HEK293 (cell line): ENCODE measurements at regions not wholly inside any gene's neighbourhood (a gene's known extent, or its start where the extent isn't known, plus 50 kb on each side); places are given as distances from the start of the nearest gene placed in this dataset.

Experiments used
- CTCF ChIA-PET: fragments of 350-600 bp; formaldehyde crosslinking; extraction: SDS; loops from one replicate; lab custom pipeline; 2021; ENCODE audit warnings: antibody characterized with exemption; lab: Yijun Ruan, JAX
- POLR2A ChIA-PET: fragments of 300-600 bp; formaldehyde crosslinking; extraction: SDS; loops from one replicate; lab custom pipeline; 2020; ENCODE audit warnings: antibody characterized with exemption, inconsistent platforms; lab: Yijun Ruan, JAX
- H3K27ac ChIP-seq: fragments of 200-500 bp; sonication (Bioruptor generic); 2 replicates; pipeline ENCODE4 v1.5.1; 2014; ENCODE audit warnings: low read depth, low read length, control low read depth, inconsistent platforms; ENCODE audit errors: extremely low read depth
- H3K36me3 ChIP-seq, 2 experiments: fragments of 200-500 bp in 1 of 2; sonication (Bioruptor generic) in 1 of 2; 1 replicate in 1 of 2; 2 replicates in 1 of 2; pipeline ENCODE4 v1.5.1; 2014 to 2017; ENCODE audit warnings: inconsistent platforms in 2 of 2, low read length in 2 of 2; ENCODE audit not compliant: control insufficient read depth in 2 of 2, insufficient read depth in 1 of 2
- H3K4me1 ChIP-seq: fragments of 200-500 bp; sonication (Bioruptor generic); 2 replicates; pipeline ENCODE4 v1.5.1; 2014; ENCODE audit warnings: mild to moderate bottlenecking, low read length, inconsistent platforms; ENCODE audit not compliant: control insufficient read depth, insufficient read depth
- H3K4me3 ChIP-seq: 2 replicates; pipeline ENCODE4 v1.5.1; 2011; ENCODE audit warnings: low read depth, mild to moderate bottlenecking, control low read depth, low read length, moderate library complexity
- H3K9me3 ChIP-seq: fragments of 200-500 bp; sonication (Bioruptor generic); 2 replicates; pipeline ENCODE4 v1.5.1; 2014; ENCODE audit warnings: low read depth, low read length, inconsistent platforms; ENCODE audit not compliant: control insufficient read depth, insufficient read depth
- BCL11A ChIP-seq: fragments of 450-650 bp; formaldehyde crosslinking; IDR thresholded peaks from 2 replicates; pipeline ENCODE4 v1.5.1; 2016; ENCODE audit warnings: low read depth, missing biosample characterization, missing genetic modification characterization
- FEZF1 ChIP-seq: fragments of 450-650 bp; formaldehyde crosslinking; IDR thresholded peaks from 2 replicates; pipeline ENCODE4 v1.5.1; 2016; ENCODE audit warnings: missing biosample characterization, missing genetic modification characterization
- OVOL3 ChIP-seq: fragments of 450-650 bp; formaldehyde crosslinking; IDR thresholded peaks from 2 replicates; pipeline ENCODE4 v1.5.1; 2016; ENCODE audit warnings: missing biosample characterization, missing genetic modification characterization
- SETDB1 ChIP-seq: IDR thresholded peaks from one replicate; pipeline ENCODE4 v1.6.1; 2017; ENCODE audit warnings: mild to moderate bottlenecking, low read length, moderate library complexity, mixed read lengths; ENCODE audit not compliant: insufficient read length
- YY2 ChIP-seq: fragments of 450-650 bp; formaldehyde crosslinking; IDR thresholded peaks from 2 replicates; pipeline ENCODE4 v1.5.1; 2016; ENCODE audit warnings: missing biosample characterization, missing genetic modification characterization
- ZEB2 ChIP-seq: fragments of 450-650 bp; formaldehyde crosslinking; IDR thresholded peaks from 2 replicates; pipeline ENCODE4 v1.5.1; 2016; ENCODE audit warnings: missing biosample characterization, missing genetic modification characterization
- ZNF140 ChIP-seq: fragments of 450-650 bp; formaldehyde crosslinking; IDR thresholded peaks from 2 replicates; pipeline ENCODE4 v1.5.1; 2016; ENCODE audit warnings: missing biosample characterization, missing genetic modification characterization
- ZNF146 ChIP-seq: fragments of 450-650 bp; formaldehyde crosslinking; IDR thresholded peaks from 2 replicates; pipeline ENCODE4 v1.5.1; 2016; ENCODE audit warnings: missing biosample characterization, missing genetic modification characterization
- ZNF157 ChIP-seq: fragments of 450-650 bp; formaldehyde crosslinking; IDR thresholded peaks from 2 replicates; pipeline ENCODE4 v1.5.1; 2016; ENCODE audit warnings: missing biosample characterization, missing genetic modification characterization
- ZNF169 ChIP-seq: fragments of 450-650 bp; formaldehyde crosslinking; IDR thresholded peaks from 2 replicates; pipeline ENCODE4 v1.5.1; 2016; ENCODE audit warnings: missing biosample characterization, missing genetic modification characterization
- ZNF354C ChIP-seq: fragments of 450-650 bp; formaldehyde crosslinking; IDR thresholded peaks from 2 replicates; pipeline ENCODE4 v1.5.1; 2016; ENCODE audit warnings: missing biosample characterization, missing genetic modification characterization, low read depth, borderline replicate concordance
- ZNF366 ChIP-seq: fragments of 450-650 bp; formaldehyde crosslinking; conservative IDR thresholded peaks from 2 replicates; pipeline ENCODE4 v1.5.1; 2016; ENCODE audit warnings: missing biosample characterization, missing genetic modification characterization
- ZNF548 ChIP-seq: fragments of 450-650 bp; formaldehyde crosslinking; IDR thresholded peaks from 2 replicates; pipeline ENCODE4 v1.5.1; 2016; ENCODE audit warnings: missing biosample characterization, missing genetic modification characterization
- ZNF571 ChIP-seq: fragments of 450-650 bp; formaldehyde crosslinking; IDR thresholded peaks from 2 replicates; pipeline ENCODE4 v1.5.0; 2017; ENCODE audit warnings: missing biosample characterization, missing genetic modification characterization
- ZNF623 ChIP-seq: fragments of 450-650 bp; formaldehyde crosslinking; IDR thresholded peaks from 2 replicates; pipeline ENCODE4 v1.5.1; 2016; ENCODE audit warnings: missing biosample characterization, missing genetic modification characterization
- ZNF624 ChIP-seq: fragments of 450-650 bp; formaldehyde crosslinking; IDR thresholded peaks from 2 replicates; pipeline ENCODE4 v1.5.1; 2017; ENCODE audit warnings: missing biosample characterization, missing genetic modification characterization
- ZNF664 ChIP-seq: fragments of 450-650 bp; formaldehyde crosslinking; IDR thresholded peaks from 2 replicates; pipeline ENCODE4 v1.5.1; 2016; ENCODE audit warnings: missing biosample characterization, missing genetic modification characterization
- ZNF747 ChIP-seq: fragments of 450-650 bp; formaldehyde crosslinking; IDR thresholded peaks from 2 replicates; pipeline ENCODE4 v1.5.1; 2016; ENCODE audit warnings: missing biosample characterization, missing genetic modification characterization
- ZNF785 ChIP-seq: fragments of 450-650 bp; formaldehyde crosslinking; IDR thresholded peaks from 2 replicates; pipeline ENCODE4 v1.5.1; 2016; ENCODE audit warnings: missing biosample characterization, missing genetic modification characterization
- ZSCAN30 ChIP-seq: fragments of 450-650 bp; IDR thresholded peaks from 2 replicates; pipeline ENCODE4 v1.5.1; 2018; ENCODE audit warnings: missing biosample characterization, mild to moderate bottlenecking, missing genetic modification characterization, moderate library complexity
- TF ChIP-seq, protein P1 (sequence below): fragments of 450-650 bp; formaldehyde crosslinking; IDR thresholded peaks from 2 replicates; pipeline ENCODE4 v1.5.1; 2016; ENCODE audit warnings: missing biosample characterization, missing genetic modification characterization, borderline replicate concordance
- TF ChIP-seq, protein P2 (sequence below): fragments of 450-650 bp; formaldehyde crosslinking; IDR thresholded peaks from 2 replicates; pipeline ENCODE4 v1.5.1; 2017; ENCODE audit warnings: missing biosample characterization, missing genetic modification characterization
- TF ChIP-seq, protein P3 (sequence below): fragments of 450-650 bp; formaldehyde crosslinking; IDR thresholded peaks from 2 replicates; pipeline ENCODE4 v1.5.1; 2016; ENCODE audit warnings: missing biosample characterization, missing genetic modification characterization, borderline replicate concordance

DNA sequence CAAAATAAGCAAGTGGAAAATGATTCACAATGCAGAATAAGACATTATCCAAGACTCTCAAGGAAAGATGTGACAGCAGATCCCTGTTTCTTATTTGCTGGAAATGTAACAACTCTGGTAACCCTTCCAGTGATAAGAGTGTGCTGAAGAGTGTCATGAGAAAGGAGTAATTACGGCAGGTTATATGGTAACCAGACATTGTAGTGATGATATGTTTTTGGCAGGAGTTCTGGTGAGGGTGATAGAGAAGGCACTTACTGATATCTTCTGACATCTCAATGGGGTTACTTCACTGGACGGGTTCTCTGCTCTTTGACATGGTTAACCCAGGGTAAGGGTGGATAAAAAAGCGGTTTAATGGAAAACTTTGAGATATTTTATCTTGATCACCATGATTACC, 1270.9 kb downstream of the CDH11 start (continued):
- TF ChIP-seq, protein P1, sequence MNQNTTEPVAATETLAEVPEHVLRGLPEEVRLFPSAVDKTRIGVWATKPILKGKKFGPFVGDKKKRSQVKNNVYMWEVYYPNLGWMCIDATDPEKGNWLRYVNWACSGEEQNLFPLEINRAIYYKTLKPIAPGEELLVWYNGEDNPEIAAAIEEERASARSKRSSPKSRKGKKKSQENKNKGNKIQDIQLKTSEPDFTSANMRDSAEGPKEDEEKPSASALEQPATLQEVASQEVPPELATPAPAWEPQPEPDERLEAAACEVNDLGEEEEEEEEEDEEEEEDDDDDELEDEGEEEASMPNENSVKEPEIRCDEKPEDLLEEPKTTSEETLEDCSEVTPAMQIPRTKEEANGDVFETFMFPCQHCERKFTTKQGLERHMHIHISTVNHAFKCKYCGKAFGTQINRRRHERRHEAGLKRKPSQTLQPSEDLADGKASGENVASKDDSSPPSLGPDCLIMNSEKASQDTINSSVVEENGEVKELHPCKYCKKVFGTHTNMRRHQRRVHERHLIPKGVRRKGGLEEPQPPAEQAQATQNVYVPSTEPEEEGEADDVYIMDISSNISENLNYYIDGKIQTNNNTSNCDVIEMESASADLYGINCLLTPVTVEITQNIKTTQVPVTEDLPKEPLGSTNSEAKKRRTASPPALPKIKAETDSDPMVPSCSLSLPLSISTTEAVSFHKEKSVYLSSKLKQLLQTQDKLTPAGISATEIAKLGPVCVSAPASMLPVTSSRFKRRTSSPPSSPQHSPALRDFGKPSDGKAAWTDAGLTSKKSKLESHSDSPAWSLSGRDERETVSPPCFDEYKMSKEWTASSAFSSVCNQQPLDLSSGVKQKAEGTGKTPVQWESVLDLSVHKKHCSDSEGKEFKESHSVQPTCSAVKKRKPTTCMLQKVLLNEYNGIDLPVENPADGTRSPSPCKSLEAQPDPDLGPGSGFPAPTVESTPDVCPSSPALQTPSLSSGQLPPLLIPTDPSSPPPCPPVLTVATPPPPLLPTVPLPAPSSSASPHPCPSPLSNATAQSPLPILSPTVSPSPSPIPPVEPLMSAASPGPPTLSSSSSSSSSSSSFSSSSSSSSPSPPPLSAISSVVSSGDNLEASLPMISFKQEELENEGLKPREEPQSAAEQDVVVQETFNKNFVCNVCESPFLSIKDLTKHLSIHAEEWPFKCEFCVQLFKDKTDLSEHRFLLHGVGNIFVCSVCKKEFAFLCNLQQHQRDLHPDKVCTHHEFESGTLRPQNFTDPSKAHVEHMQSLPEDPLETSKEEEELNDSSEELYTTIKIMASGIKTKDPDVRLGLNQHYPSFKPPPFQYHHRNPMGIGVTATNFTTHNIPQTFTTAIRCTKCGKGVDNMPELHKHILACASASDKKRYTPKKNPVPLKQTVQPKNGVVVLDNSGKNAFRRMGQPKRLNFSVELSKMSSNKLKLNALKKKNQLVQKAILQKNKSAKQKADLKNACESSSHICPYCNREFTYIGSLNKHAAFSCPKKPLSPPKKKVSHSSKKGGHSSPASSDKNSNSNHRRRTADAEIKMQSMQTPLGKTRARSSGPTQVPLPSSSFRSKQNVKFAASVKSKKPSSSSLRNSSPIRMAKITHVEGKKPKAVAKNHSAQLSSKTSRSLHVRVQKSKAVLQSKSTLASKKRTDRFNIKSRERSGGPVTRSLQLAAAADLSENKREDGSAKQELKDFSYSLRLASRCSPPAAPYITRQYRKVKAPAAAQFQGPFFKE (tag by site-specific recombination), result no peak
- TF ChIP-seq BCL11A, result no peak
- no peak for TF ChIP-seq FEZF1 (tag by site-specific recombination)
- no peak for TF ChIP-seq SETDB1
- no peak for TF ChIP-seq ZNF664
- TF ChIP-seq ZEB2 (tag by site-specific recombination), result no peak

DNA sequence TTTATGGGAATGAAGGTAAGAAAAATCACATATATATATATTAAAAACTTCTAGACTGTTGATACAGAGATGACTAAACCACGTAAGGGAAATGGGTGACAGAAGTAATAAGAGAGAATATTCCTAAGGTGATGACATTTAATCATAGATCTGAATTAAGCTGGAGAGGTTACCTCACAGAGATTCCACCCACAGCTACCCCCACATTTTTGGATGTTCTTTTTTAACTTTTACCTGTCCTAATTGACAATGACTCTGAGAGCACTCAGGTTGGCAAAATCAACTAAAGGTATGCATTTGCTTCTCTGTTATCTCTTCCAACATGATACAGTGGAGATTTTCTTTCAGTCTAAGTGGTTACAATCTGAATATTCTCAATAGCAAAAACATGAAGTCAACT, 1280.6 kb downstream of the CDH11 start:
- ChIA-PET POLR2A (no interaction called here), CTCF (no interaction called here)
- Histone ChIP-seq H3K27ac (no peak overlapping the region), H3K4me1 (no peaks in the 10 kb centered on the region; the same call in 1 of the 2 replicates), H3K4me3 (no peak overlapping the region), H3K9me3 (no peaks in the 10 kb centered on the region), H3K36me3 (no peaks in the 10 kb centered on the region)
- no peak for TF ChIP-seq ZNF157 (tag by site-specific recombination)
- TF ChIP-seq ZNF623 (tag by site-specific recombination), result no peak
- TF ChIP-seq ZNF169 (tag by site-specific recombination), result no peak
- no peak for TF ChIP-seq ZNF624 (tag by site-specific recombination)
- TF ChIP-seq YY2, result no peak
- no peak for TF ChIP-seq ZNF747 (tag by site-specific recombination)
- TF ChIP-seq ZNF354C (tag by site-specific recombination), result no peak
- no peak for TF ChIP-seq ZNF785 (tag by site-specific recombination)
- no peak for TF ChIP-seq ZNF146 (tag by site-specific recombination)
- TF ChIP-seq ZNF366 (tag by site-specific recombination), result no peak
- no peak for TF ChIP-seq ZEB2 (tag by site-specific recombination)
- no peak for TF ChIP-seq OVOL3 (tag by site-specific recombination)
- no peak for TF ChIP-seq ZNF548 (tag by site-specific recombination)
- no peak for TF ChIP-seq ZNF140 (tag by site-specific recombination)
- TF ChIP-seq ZNF571 (tag by site-specific recombination), result no peak
- TF ChIP-seq, protein P2, sequence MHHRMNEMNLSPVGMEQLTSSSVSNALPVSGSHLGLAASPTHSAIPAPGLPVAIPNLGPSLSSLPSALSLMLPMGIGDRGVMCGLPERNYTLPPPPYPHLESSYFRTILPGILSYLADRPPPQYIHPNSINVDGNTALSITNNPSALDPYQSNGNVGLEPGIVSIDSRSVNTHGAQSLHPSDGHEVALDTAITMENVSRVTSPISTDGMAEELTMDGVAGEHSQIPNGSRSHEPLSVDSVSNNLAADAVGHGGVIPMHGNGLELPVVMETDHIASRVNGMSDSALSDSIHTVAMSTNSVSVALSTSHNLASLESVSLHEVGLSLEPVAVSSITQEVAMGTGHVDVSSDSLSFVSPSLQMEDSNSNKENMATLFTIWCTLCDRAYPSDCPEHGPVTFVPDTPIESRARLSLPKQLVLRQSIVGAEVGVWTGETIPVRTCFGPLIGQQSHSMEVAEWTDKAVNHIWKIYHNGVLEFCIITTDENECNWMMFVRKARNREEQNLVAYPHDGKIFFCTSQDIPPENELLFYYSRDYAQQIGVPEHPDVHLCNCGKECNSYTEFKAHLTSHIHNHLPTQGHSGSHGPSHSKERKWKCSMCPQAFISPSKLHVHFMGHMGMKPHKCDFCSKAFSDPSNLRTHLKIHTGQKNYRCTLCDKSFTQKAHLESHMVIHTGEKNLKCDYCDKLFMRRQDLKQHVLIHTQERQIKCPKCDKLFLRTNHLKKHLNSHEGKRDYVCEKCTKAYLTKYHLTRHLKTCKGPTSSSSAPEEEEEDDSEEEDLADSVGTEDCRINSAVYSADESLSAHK, result no peak
- no peak for TF ChIP-seq ZSCAN30 (tag by site-specific recombination)
- no peak for TF ChIP-seq ZNF664
- TF ChIP-seq, protein P3, sequence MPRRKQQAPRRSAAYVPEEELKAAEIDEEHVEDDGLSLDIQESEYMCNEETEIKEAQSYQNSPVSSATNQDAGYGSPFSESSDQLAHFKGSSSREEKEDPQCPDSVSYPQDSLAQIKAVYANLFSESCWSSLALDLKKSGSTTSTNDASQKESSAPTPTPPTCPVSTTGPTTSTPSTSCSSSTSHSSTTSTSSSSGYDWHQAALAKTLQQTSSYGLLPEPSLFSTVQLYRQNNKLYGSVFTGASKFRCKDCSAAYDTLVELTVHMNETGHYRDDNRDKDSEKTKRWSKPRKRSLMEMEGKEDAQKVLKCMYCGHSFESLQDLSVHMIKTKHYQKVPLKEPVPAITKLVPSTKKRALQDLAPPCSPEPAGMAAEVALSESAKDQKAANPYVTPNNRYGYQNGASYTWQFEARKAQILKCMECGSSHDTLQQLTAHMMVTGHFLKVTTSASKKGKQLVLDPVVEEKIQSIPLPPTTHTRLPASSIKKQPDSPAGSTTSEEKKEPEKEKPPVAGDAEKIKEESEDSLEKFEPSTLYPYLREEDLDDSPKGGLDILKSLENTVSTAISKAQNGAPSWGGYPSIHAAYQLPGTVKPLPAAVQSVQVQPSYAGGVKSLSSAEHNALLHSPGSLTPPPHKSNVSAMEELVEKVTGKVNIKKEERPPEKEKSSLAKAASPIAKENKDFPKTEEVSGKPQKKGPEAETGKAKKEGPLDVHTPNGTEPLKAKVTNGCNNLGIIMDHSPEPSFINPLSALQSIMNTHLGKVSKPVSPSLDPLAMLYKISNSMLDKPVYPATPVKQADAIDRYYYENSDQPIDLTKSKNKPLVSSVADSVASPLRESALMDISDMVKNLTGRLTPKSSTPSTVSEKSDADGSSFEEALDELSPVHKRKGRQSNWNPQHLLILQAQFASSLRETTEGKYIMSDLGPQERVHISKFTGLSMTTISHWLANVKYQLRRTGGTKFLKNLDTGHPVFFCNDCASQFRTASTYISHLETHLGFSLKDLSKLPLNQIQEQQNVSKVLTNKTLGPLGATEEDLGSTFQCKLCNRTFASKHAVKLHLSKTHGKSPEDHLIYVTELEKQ (tag by site-specific recombination), result no peak
